GM12873 (cell line): ENCODE measurements at regions not wholly inside any gene's neighbourhood (a gene's known extent, or its start where the extent isn't known, plus 50 kb on each side); places are given as distances from the start of the nearest gene placed in this dataset.

ENCODE experiments used
- TF ChIP-seq, protein P1 (sequence below): IDR thresholded peaks from 2 replicates; pipeline ENCODE4 v1.5.1; 2012; ENCODE audit warnings: low read depth, mild to moderate bottlenecking, moderate library complexity, low read length, control low read depth; ENCODE audit not compliant: insufficient read depth; ENCODE audit errors: missing control alignments

DNA sequence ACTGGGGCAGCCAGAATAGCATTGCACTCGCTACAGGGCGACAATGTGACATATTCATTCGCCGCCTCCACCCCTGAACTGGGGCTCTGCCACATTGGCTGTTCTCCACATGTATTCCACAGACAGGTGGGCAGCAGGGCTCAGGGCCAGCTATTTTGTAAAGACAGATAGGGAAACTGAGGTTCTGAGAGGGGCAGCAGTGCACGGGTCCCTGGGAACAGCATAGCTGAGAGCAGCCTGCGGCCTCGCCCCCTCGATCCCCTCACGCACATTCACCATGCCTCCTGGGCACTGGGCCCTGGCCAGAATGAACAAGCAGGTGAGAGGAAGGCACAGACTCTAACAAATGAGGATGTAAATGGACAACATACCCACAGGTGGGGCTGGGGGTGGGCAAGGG is 75.0 kb upstream of the SPATA12 start:
- TF ChIP-seq, protein P1, sequence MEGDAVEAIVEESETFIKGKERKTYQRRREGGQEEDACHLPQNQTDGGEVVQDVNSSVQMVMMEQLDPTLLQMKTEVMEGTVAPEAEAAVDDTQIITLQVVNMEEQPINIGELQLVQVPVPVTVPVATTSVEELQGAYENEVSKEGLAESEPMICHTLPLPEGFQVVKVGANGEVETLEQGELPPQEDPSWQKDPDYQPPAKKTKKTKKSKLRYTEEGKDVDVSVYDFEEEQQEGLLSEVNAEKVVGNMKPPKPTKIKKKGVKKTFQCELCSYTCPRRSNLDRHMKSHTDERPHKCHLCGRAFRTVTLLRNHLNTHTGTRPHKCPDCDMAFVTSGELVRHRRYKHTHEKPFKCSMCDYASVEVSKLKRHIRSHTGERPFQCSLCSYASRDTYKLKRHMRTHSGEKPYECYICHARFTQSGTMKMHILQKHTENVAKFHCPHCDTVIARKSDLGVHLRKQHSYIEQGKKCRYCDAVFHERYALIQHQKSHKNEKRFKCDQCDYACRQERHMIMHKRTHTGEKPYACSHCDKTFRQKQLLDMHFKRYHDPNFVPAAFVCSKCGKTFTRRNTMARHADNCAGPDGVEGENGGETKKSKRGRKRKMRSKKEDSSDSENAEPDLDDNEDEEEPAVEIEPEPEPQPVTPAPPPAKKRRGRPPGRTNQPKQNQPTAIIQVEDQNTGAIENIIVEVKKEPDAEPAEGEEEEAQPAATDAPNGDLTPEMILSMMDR: no peak

DNA sequence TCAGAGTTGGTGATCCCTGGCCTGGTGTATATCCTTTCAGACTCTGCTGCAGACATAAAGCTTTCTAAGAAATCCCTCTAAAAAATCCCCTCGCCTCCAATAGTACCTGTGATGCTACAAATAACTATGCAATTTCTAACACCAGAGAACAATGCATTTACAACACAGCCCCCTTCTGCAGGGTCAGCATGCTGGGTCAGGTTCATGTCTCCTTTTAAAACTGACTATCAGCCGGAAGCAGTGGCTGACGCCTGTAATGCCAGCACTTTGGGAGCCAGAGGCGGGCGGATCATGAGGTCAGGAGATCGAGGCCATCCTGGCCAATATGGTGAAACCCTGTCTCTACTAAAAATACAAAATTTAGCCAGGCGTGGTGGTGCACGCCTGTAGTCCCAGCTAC is 77.0 kb upstream of the SPATA12 start:
- TF ChIP-seq, protein P1: no peak

DNA sequence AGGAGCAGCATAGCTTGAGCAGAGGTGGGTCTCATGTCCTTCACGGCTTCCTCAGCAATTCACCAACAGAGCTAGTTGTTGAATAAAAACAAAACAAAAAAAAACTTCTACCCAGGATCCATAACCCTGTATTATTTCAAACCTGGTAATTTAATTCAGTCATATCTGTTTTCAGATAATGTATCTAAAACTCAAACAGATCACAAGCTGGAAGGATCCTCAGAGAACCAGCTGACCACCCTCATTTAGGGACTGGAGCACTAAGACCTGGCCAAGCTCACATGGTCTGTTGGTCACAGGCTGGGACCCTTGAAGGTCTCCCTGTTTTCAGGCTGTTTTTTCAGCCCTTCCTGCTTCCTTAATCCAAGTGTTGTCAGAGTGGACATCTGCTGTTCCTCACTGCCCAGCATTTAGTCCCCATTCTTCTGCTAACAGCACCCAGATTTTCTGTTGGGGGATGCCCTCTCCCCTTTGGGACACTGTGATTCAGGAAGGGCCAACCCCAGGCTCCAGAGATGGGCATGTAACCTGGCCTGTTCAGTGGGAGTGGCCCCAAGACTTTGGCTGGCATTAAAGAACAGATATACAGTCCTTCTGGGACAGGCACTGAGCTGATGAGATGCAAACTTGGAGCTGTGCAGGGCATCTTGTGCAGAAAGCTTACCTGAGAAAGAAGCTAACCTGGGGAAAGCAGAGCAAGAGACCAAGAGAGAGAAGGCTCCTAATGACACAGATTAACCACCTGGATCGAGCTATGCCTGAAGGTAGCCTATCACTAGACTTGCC is 78.8 kb upstream of the SPATA12 start:
- TF ChIP-seq, protein P1: no peak

DNA sequence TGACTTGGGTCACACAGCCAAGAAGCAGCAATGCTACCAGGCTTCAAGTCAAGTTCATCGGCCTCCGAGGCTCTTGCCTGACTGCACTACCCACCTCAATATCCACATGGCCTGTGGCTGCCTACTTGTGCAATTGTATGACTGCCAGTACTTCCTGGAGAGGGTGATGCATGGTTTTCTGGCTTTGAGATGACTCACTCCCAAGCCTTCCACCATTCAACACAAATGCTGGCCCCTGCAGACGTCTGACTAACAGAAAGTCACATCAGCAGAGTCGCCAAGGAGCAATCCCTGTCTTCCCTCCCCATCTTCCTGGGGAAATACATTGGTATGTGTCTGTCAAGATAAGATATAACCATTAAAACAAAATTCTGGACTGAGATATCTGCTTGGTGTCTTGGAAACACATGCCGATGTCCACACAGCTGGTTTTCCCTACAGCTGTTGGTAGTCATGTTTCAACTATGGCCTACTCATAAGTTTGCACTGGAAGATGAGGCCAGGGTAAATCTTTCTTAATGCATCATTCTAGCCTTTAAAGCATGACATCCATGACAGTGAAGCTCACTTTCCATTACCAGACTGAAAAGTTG is 79.6 kb upstream of the SPATA12 start:
- TF ChIP-seq, protein P1: no peak

DNA sequence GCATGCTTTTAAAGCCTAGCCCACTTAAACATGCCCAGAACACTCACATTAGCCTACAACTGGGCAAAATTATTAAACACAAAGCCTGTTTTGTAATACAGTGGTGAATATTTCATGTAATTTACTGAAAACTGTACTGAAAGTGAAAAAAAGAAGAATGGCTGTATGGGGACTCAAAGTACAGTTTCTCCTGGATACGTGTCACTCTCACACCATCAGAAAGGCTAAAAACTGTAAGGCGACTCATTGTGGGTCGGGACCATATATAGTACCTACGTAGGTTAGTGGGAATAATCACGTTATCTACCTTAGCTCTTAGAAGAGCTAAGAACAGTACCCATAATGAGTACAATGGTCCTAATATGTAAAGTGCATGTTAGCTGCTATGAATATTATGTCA is 80.2 kb upstream of the SPATA12 start:
- TF ChIP-seq, protein P1: no peak

DNA sequence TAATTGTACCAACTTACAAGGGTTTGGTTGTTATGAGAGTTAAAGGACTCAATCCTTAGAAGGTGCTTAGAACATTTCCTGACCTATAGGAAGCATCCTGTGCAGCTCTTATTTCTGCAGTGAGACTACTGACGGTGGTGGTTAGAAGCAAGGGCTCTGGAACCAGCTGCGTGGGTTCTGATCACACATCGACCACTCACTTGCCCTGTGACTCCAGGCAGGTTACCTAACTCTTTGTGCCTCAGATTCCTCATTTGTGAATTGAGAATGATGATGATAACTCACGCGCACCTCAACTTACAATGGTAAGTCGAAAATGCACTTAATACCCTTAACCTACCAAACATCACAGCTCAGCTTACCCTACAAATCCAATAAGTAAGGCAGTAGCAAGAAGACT is 80.7 kb upstream of the SPATA12 start:
- TF ChIP-seq, protein P1: no peak

DNA sequence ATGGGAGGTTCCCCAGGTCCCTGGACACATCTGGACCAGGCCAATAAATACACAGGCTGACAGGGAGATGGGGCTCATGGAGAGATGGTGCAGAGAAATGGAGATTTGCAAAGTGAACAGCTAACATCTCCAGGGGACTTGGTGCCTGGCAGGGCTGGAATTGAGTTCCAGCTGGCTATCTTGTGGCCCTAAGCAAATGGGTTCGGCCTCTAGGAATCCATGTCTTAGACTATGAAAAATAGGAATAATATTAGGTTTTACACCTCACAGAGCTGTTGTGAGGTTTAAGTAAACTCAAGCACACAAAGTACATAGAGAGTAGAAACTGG is 82.9 kb upstream of the SPATA12 start:
- TF ChIP-seq, protein P1: no peak
